GM12878 (cell line): ENCODE measurements at regions not wholly inside any gene's neighbourhood (a gene's known extent, or its start where the extent isn't known, plus 50 kb on each side); places are given as distances from the start of the nearest gene placed in this dataset.

Source experiments
- E2F4 ChIP-seq: IDR thresholded peaks from 2 replicates; pipeline ENCODE4 v1.6.1; 2012; ENCODE audit warnings: low read depth, low read length, improper control_type of control experiment
- FOXM1 ChIP-seq: IDR thresholded peaks from 2 replicates; pipeline ENCODE4 v1.6.1; 2012; ENCODE audit warnings: low read depth, mild to moderate bottlenecking, inconsistent platforms, low read length, moderate library complexity
- SP1 ChIP-seq: IDR thresholded peaks from one replicate; pipeline ENCODE4 v1.6.1; 2011; ENCODE audit warnings: low read depth, low read length
- ZBTB33 ChIP-seq: fragments of 450-650 bp; IDR thresholded peaks from 2 replicates; pipeline ENCODE4 v1.6.1; 2017; ENCODE audit warnings: mild to moderate bottlenecking
- ZNF687 ChIP-seq: fragments of 450-650 bp; IDR thresholded peaks from 2 replicates; pipeline ENCODE4 v1.6.1; 2017; ENCODE audit warnings: mild to moderate bottlenecking, moderate library complexity
- TF ChIP-seq, protein P1 (sequence below), 3 experiments: IDR thresholded peaks in 2 of 3; conservative IDR thresholded peaks in 1 of 3; 2 replicates each; pipeline ENCODE4 v1.5.1; 2011; ENCODE audit warnings: low read depth in 3 of 3, low read length in 3 of 3, mild to moderate bottlenecking in 3 of 3, control low read depth in 2 of 3, moderate library complexity in 2 of 3, inconsistent platforms in 1 of 3, mixed read lengths in 1 of 3; ENCODE audit not compliant: control insufficient read depth in 2 of 3, insufficient read depth in 1 of 3; ENCODE audit errors: extremely low read depth in 1 of 3
- TF ChIP-seq, protein P2 (sequence below): IDR thresholded peaks from 2 replicates; pipeline ENCODE4 v1.6.1; 2012; ENCODE audit warnings: low read depth, low read length, improper control_type of control experiment

DNA sequence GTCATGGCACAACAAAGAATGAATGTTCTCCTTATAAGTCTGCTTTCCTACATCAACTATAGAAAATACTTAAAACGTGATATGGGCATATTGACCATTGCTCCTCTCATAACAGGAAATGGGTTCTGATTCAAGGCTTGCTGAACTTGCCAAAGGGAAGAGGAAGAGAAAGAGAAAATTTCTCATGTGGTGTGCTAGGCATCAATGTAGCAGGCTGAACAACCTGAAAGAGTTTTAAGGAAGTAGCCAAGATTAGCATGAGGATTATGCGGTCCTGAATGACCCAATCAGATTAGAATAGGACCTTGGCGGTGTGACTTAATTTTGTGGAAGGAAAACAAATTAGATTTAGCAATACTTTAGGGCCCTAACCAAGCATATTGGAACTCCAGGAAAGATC, 617.7 kb upstream of the CDH11 start:
- TF ChIP-seq E2F4: no peak
- TF ChIP-seq, protein P1, sequence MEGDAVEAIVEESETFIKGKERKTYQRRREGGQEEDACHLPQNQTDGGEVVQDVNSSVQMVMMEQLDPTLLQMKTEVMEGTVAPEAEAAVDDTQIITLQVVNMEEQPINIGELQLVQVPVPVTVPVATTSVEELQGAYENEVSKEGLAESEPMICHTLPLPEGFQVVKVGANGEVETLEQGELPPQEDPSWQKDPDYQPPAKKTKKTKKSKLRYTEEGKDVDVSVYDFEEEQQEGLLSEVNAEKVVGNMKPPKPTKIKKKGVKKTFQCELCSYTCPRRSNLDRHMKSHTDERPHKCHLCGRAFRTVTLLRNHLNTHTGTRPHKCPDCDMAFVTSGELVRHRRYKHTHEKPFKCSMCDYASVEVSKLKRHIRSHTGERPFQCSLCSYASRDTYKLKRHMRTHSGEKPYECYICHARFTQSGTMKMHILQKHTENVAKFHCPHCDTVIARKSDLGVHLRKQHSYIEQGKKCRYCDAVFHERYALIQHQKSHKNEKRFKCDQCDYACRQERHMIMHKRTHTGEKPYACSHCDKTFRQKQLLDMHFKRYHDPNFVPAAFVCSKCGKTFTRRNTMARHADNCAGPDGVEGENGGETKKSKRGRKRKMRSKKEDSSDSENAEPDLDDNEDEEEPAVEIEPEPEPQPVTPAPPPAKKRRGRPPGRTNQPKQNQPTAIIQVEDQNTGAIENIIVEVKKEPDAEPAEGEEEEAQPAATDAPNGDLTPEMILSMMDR (IDR thresholded peaks at IDR 0.05 in 2 of 3, conservative IDR thresholded peaks at IDR 0.05 in 1 of 3; ENCODE audit: control insufficient read depth in 2 of 3, extremely low read depth in 1 of 3, insufficient read depth in 1 of 3, low read depth in 3 of 3, low read length in 3 of 3): no peak
- TF ChIP-seq, protein P2, sequence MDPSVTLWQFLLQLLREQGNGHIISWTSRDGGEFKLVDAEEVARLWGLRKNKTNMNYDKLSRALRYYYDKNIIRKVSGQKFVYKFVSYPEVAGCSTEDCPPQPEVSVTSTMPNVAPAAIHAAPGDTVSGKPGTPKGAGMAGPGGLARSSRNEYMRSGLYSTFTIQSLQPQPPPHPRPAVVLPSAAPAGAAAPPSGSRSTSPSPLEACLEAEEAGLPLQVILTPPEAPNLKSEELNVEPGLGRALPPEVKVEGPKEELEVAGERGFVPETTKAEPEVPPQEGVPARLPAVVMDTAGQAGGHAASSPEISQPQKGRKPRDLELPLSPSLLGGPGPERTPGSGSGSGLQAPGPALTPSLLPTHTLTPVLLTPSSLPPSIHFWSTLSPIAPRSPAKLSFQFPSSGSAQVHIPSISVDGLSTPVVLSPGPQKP: no peak
- TF ChIP-seq ZNF687: no peak
- no peak for TF ChIP-seq ZBTB33
- TF ChIP-seq SP1: no peak
- TF ChIP-seq FOXM1: no peak
